T-cell (primary cell): ENCODE measurements at regions not wholly inside any gene's neighbourhood (a gene's known extent, or its start where the extent isn't known, plus 50 kb on each side); places are given as distances from the start of the nearest gene placed in this dataset.
"Not testable (repeated sequence)": the region's sequence is repeated elsewhere in the genome, so short reads cannot be mapped to it uniquely, and the experiment has no call there.

Source experiments
- ATAC-seq, 4 experiments: fragments of 200-7000 bp in 3 of 4; fragments of 150-1000 bp in 1 of 4; cut with Tn5 transposase; replicated peaks in 1 of 4; 1 replicate in 3 of 4; 2 replicates in 1 of 4; pipeline ENCODE4 v1.10.0; 2021; ENCODE audit warnings: moderate library complexity in 3 of 4, mild to moderate bottlenecking in 2 of 4, moderate number of reproducible peaks in 1 of 4
- CTCF ChIA-PET, 2 donors: fragments of 300-600 bp; sonication (Branson Sonifier 250); formaldehyde crosslinking; loops; one replicate each; lab custom pipeline; 2022; ENCODE audit warnings: antibody characterized with exemption in 2 of 2; lab: Charles Lee
- POLR2A ChIA-PET, 2 donors: fragments of 300-600 bp; sonication (Branson Sonifier 250); formaldehyde crosslinking; loops; one replicate each; lab custom pipeline; 2022; ENCODE audit warnings: antibody characterized with exemption in 2 of 2; lab: Charles Lee
- DNase-seq, 35 experiments: peaks; one replicate each; pipeline versions ENCODE4 v3.0.0 to v3.0.0-alpha.2; 2013 to 2023
- H3K27ac ChIP-seq: one replicate; pipeline ENCODE4 v1.5.1; 2013; ENCODE audit warnings: low read length
- H3K27me3 ChIP-seq, 2 experiments: replicated peaks in 1 of 2; 1 replicate in 1 of 2; 2 replicates in 1 of 2; pipeline versions ENCODE4 v1.6.1 to v1.7.0; 2013; ENCODE audit warnings: low read length in 1 of 2, mixed read lengths in 1 of 2; ENCODE audit not compliant: control insufficient read depth in 2 of 2, insufficient read depth in 2 of 2; ENCODE audit errors: extremely low read depth in 1 of 2
- H3K36me3 ChIP-seq, 2 donors: 1 replicate in 1 of 2; 2 replicates in 1 of 2; pipeline versions ENCODE4 v1.6.1 to v1.7.0; 2013; ENCODE audit warnings: low read length in 1 of 2; ENCODE audit not compliant: control insufficient read depth in 2 of 2, insufficient read depth in 1 of 2; ENCODE audit errors: extremely low read depth in 1 of 2
- H3K4me1 ChIP-seq, 2 experiments: 1 replicate in 1 of 2; 2 replicates in 1 of 2; pipeline versions ENCODE4 v1.6.1 to v1.7.0; 2013; ENCODE audit warnings: low read length in 2 of 2, mixed read lengths in 1 of 2; ENCODE audit not compliant: insufficient read depth in 2 of 2, control insufficient read depth in 1 of 2; ENCODE audit errors: extremely low read depth in 1 of 2
- H3K4me3 ChIP-seq, 2 donors: 1 replicate in 1 of 2; 2 replicates in 1 of 2; pipeline versions ENCODE4 v1.5.1 to v1.7.0; 2013; ENCODE audit warnings: mild to moderate bottlenecking in 2 of 2, low read length in 1 of 2, moderate library complexity in 1 of 2; ENCODE audit not compliant: control insufficient read depth in 1 of 2; ENCODE audit errors: extremely low read depth in 1 of 2
- H3K9me3 ChIP-seq: 2 replicates; pipeline ENCODE4 v1.7.0; 2013
- H3K27ac Mint-ChIP-seq, 2 donors: one replicate each; pipeline ENCODE4 v1.8.0; 2020 to 2021; ENCODE audit warnings: mild to moderate bottlenecking in 2 of 2, mixed read lengths in 2 of 2
- H3K27me3 Mint-ChIP-seq, 2 donors: one replicate each; pipeline ENCODE4 v1.8.0; 2021 to 2022; ENCODE audit warnings: mixed read lengths in 2 of 2
- H3K36me3 Mint-ChIP-seq: one replicate; pipeline ENCODE4 v1.8.0; 2021; ENCODE audit warnings: mixed read lengths
- H3K4me1 Mint-ChIP-seq, 3 donors: one replicate each; pipeline ENCODE4 v1.8.0; 2020 to 2022; ENCODE audit warnings: mixed read lengths in 3 of 3, mild to moderate bottlenecking in 1 of 3
- H3K4me3 Mint-ChIP-seq, 3 donors: one replicate each; pipeline ENCODE4 v1.8.0; 2020 to 2022; ENCODE audit warnings: mild to moderate bottlenecking in 3 of 3, mixed read lengths in 3 of 3, moderate library complexity in 3 of 3
- H3K9me3 Mint-ChIP-seq, 3 donors: one replicate each; pipeline ENCODE4 v1.8.0; 2020 to 2022; ENCODE audit warnings: mixed read lengths in 3 of 3
- WGBS: methylation state at CpG from one replicate; pipeline ENCODE4 v1.1.5; 2013; ENCODE audit warnings: missing lambda C conversion rate; ENCODE audit not compliant: insufficient coverage; 5-methylcytosine and 5-hydroxymethylcytosine counted together

DNA sequence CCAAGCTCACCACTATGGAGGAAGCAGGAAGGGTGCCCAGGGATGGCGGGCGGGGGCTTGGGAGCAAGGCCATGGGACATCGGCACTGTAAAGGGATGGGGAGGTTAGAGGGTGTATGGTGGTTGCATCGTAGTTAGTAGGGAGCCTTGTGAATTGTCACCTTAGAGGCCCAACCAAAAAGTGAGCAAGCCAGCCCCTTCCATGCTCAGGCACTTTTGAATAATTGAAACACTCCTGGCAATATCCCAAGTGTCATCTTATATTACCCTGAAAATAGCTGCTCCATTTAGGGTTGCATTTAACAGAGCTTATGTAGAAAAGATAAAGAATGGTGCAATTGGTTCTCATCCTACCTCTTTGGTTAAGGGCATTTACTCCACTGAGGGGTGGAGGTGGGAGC lies 169.2 kb downstream of the SAMD5 start:
- no peaks in the 10 kb centered on the region for H3K4me1 Mint-ChIP-seq
- Histone ChIP-seq H3K9me3 (no peaks in the 10 kb centered on the region), H3K4me3 (no peak overlapping the region), H3K27ac (no peak overlapping the region), H3K27me3 (no peaks in the 10 kb centered on the region), H3K4me1 (no peaks in the 10 kb centered on the region), H3K36me3 (no peaks in the 10 kb centered on the region)
- POLR2A ChIA-PET: no interaction called here
- WGBS: 62% methylated on average over 2 of the region's 4 CpGs
- peaks cover 0 to 11% (median 4%) of the 10 kb centered on the region in 3 donors for H3K9me3 Mint-ChIP-seq
- no peak overlapping the region for H3K4me3 Mint-ChIP-seq
- H3K36me3 Mint-ChIP-seq: no peaks in the 10 kb centered on the region
- CTCF ChIA-PET: interaction anchor here in 1 of 2 donors (0.5 kb wide), 1 partner anchor 307 kb away, joined by 3 read pairs; no protein-coding TSS in a partner anchor
- H3K27me3 Mint-ChIP-seq: peaks cover 0 to 12% of the 10 kb centered on the region in 2 donors
- no peak for ATAC-seq
- H3K27ac Mint-ChIP-seq: no peak overlapping the region
- no peak for DNase-seq

GRCh38 chr6:147678253-147678652 lies 169.8 kb downstream of the SAMD5 start:
- no peaks in the 10 kb centered on the region for H3K9me3 ChIP-seq
- POLR2A ChIA-PET: no interaction called here
- CTCF ChIA-PET: interaction anchor here in 1 of 2 donors (0.5 kb wide), 1 partner anchor 306 kb away, joined by 3 read pairs; no protein-coding TSS in a partner anchor

GRCh38 chr6:147684906-147685305 lies 176.4 kb downstream of the SAMD5 start:
- ChIA-PET CTCF (no interaction called here), POLR2A (no interaction called here)

More at GRCh38 chr6:147678253-147678652, 169.8 kb downstream of the SAMD5 start:
- H3K27me3 Mint-ChIP-seq: peaks cover 0 to 12% of the 10 kb centered on the region in 2 donors
- peaks cover 0 to 11% (median 4%) of the 10 kb centered on the region in 3 donors for H3K9me3 Mint-ChIP-seq
- H3K36me3 ChIP-seq: no peaks in the 10 kb centered on the region
- H3K4me1 Mint-ChIP-seq: no peaks in the 10 kb centered on the region
- no peak overlapping the region for H3K27ac ChIP-seq
- H3K36me3 Mint-ChIP-seq: no peaks in the 10 kb centered on the region
- H3K4me3 Mint-ChIP-seq: no peak overlapping the region
- H3K27ac Mint-ChIP-seq: no peak overlapping the region
- DNase-seq (no peak), ATAC-seq (no peak)
- no CpG with 5 or more reads among the region's 1 CpG for WGBS
- H3K4me1 ChIP-seq: no peaks in the 10 kb centered on the region
- H3K4me3 ChIP-seq: no peak overlapping the region
- no peaks in the 10 kb centered on the region for H3K27me3 ChIP-seq

DNA sequence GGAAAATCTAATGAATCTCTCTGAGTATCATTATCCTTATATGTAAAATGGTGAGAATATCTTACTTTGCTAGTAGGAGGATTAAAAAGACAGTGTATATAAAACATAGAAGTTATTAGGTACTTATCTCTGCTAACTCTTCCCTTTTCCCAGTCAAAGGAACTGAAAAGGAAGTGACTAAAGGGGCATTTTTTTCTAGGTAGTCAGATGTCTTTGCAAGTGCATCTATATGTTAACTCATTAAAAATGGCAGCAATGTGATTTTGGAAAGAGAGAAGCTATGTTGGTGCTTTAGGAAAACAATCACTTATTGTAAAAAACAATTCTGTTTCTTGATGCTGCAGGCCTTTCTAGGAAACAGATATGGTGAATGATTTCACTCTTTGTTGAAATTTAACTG lies 180.9 kb downstream of the SAMD5 start:
- H3K4me1 ChIP-seq: no peaks in the 10 kb centered on the region
- ATAC-seq (no peak), DNase-seq (no peak)
- no peaks in the 10 kb centered on the region for H3K9me3 ChIP-seq
- ChIA-PET CTCF (no interaction called here), POLR2A (no interaction called here)
- H3K27ac ChIP-seq: no peak overlapping the region
- H3K27me3 ChIP-seq: no peaks in the 10 kb centered on the region
- H3K27ac Mint-ChIP-seq: no peak overlapping the region
- no peak overlapping the region for H3K4me3 ChIP-seq
- no peaks in the 10 kb centered on the region for H3K36me3 Mint-ChIP-seq
- H3K36me3 ChIP-seq: no peaks in the 10 kb centered on the region
- no peaks in the 10 kb centered on the region for H3K4me1 Mint-ChIP-seq
- no peaks in the 10 kb centered on the region for H3K27me3 Mint-ChIP-seq
- no peaks in the 10 kb centered on the region for H3K9me3 Mint-ChIP-seq
- no peak overlapping the region for H3K4me3 Mint-ChIP-seq

More at GRCh38 chr6:147684906-147685305, 176.4 kb downstream of the SAMD5 start:
- Histone ChIP-seq H3K4me1 (no peaks in the 10 kb centered on the region), H3K36me3 (no peaks in the 10 kb centered on the region), H3K27ac (no peak overlapping the region), H3K9me3 (no peaks in the 10 kb centered on the region), H3K27me3 (no peaks in the 10 kb centered on the region), H3K4me3 (no peak overlapping the region)
- no peaks in the 10 kb centered on the region for H3K4me1 Mint-ChIP-seq
- no peak overlapping the region for H3K4me3 Mint-ChIP-seq
- DNase-seq (no peak), ATAC-seq (no peak)
- H3K27me3 Mint-ChIP-seq: peaks cover 0 to 3% of the 10 kb centered on the region in 2 donors
- WGBS: no CpG with 5 or more reads among the region's 4 CpGs
- H3K27ac Mint-ChIP-seq: no peak overlapping the region
- peaks cover 0 to 4% (median 0%) of the 10 kb centered on the region in 3 donors for H3K9me3 Mint-ChIP-seq
- H3K36me3 Mint-ChIP-seq: no peaks in the 10 kb centered on the region

DNA sequence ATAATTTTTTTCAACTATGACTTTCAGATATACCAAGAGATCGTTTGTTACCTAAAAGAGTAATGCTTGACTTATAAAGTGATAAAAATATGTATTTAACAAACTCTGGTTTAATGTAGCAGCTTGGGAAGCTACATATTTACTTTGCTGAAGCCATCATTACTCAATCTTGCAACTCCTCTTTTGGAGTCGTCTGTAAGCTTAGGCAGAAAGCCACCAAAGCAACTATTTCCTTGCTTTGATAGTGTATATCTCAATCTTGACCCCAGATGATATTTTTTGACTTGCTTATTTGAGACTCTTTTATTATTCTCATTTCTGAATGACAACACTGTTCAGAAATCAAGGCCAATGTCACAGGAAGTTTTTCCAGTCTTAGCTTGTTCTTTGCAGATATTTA lies 183.0 kb downstream of the SAMD5 start:
- Mint-ChIP-seq H3K9me3 (no peaks in the 10 kb centered on the region), H3K36me3 (no peaks in the 10 kb centered on the region), H3K4me3 (no peak overlapping the region), H3K4me1 (no peaks in the 10 kb centered on the region), H3K27ac (no peak overlapping the region), H3K27me3 (no peaks in the 10 kb centered on the region)
- DNase-seq (no peak), ATAC-seq (no peak)
- no peaks in the 10 kb centered on the region for H3K36me3 ChIP-seq
- no peaks in the 10 kb centered on the region for H3K4me1 ChIP-seq
- no CpG with 5 or more reads among the region's 2 CpGs for WGBS
- CTCF ChIA-PET: no interaction called here
- H3K9me3 ChIP-seq: no peaks in the 10 kb centered on the region
- POLR2A ChIA-PET: no interaction called here
- no peak overlapping the region for H3K27ac ChIP-seq
- no peaks in the 10 kb centered on the region for H3K27me3 ChIP-seq
- no peak overlapping the region for H3K4me3 ChIP-seq

DNA sequence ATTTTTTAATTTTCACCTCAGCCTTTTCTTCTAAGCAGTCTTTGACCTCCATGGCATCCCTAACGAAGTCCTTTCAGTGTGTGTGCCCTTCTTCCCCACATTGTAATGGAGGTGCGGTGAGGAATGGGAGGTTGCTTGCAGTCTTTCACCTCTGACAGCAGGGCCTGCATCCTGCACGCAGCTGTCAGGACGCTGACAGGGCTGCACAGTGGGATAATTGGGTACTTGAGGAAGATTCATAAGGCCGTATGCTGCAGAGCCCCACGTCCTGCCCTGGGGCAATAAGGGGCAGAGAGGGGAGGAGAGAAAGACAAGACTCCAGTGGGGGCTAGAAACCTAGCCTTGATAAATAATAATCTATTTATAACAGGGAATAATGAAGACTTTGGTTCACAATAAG lies 184.7 kb downstream of the SAMD5 start:
- no peaks in the 10 kb centered on the region for H3K36me3 Mint-ChIP-seq
- H3K4me3 Mint-ChIP-seq: no peak overlapping the region
- no peaks in the 10 kb centered on the region for H3K27me3 ChIP-seq
- no peak overlapping the region for H3K27ac ChIP-seq
- no peaks in the 10 kb centered on the region for H3K4me1 ChIP-seq
- no peaks in the 10 kb centered on the region for H3K27me3 Mint-ChIP-seq
- no peak overlapping the region for H3K4me3 ChIP-seq
- H3K9me3 ChIP-seq: no peaks in the 10 kb centered on the region
- no peak overlapping the region for H3K27ac Mint-ChIP-seq
- CTCF ChIA-PET: no interaction called here
- WGBS: 89% methylated on average over 3 of the region's 6 CpGs
- DNase-seq (no peak), ATAC-seq (no peak)
- no peaks in the 10 kb centered on the region for H3K9me3 Mint-ChIP-seq
- no peaks in the 10 kb centered on the region for H3K36me3 ChIP-seq
- POLR2A ChIA-PET: no interaction called here
- H3K4me1 Mint-ChIP-seq: no peaks in the 10 kb centered on the region

- H3K4me3 ChIP-seq, H3K36me3 ChIP-seq, H3K27me3 ChIP-seq, DNase-seq, ATAC-seq, H3K9me3 ChIP-seq, H3K27me3 Mint-ChIP-seq, POLR2A ChIA-PET, H3K27ac Mint-ChIP-seq, H3K4me3 Mint-ChIP-seq, H3K36me3 Mint-ChIP-seq, CTCF ChIA-PET, H3K4me1 Mint-ChIP-seq, H3K4me1 ChIP-seq, H3K9me3 Mint-ChIP-seq, H3K27ac ChIP-seq: not testable (repeated sequence)
- WGBS: no CpG with 5 or more reads among the region's 3 CpGs
Observed at GRCh38 chr6:147694556-147694955, 186.1 kb downstream of the SAMD5 start.
